ENCODE measurements at regions not wholly inside any gene's neighbourhood (a gene's known extent, or its start where the extent isn't known, plus 50 kb on each side); places are given as distances from the start of the nearest gene placed in this dataset.

GRCh38 chr10:35998026-35998425 is 355.9 kb upstream of the FZD8 start:
- no peak for TF ChIP-seq CTCF (IDR thresholded peaks at IDR 0.05)
- no peak for TF ChIP-seq POLR2A (IDR thresholded peaks at IDR 0.05)
